ENCODE measurements at regions not wholly inside any gene's neighbourhood (a gene's known extent, or its start where the extent isn't known, plus 50 kb on each side); places are given as distances from the start of the nearest gene placed in this dataset.

DNA sequence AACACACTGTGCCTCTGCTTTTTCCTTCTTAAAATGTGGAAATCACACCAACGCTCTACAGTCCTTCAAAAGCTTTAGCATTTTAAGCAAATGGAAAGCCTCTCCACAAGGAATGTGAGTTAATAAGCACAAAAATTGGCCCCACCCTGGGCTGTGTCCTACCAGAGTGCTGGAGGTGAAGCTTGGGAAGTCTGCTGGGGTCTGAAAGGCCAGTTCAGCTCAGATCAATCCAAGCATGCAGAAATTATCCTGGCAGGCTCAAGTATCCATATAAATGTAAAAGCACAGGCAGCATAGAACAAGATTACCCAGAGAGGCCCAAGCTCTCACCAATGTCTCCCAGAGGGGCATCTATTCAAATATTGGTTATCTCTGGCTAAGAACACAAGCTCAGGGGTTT, 98.5 kb downstream of the ESM1 start:
- TF ChIP-seq POLR2AphosphoS5 (IDR thresholded peaks at IDR 0.05) = no peak
- TF ChIP-seq, protein P1, sequence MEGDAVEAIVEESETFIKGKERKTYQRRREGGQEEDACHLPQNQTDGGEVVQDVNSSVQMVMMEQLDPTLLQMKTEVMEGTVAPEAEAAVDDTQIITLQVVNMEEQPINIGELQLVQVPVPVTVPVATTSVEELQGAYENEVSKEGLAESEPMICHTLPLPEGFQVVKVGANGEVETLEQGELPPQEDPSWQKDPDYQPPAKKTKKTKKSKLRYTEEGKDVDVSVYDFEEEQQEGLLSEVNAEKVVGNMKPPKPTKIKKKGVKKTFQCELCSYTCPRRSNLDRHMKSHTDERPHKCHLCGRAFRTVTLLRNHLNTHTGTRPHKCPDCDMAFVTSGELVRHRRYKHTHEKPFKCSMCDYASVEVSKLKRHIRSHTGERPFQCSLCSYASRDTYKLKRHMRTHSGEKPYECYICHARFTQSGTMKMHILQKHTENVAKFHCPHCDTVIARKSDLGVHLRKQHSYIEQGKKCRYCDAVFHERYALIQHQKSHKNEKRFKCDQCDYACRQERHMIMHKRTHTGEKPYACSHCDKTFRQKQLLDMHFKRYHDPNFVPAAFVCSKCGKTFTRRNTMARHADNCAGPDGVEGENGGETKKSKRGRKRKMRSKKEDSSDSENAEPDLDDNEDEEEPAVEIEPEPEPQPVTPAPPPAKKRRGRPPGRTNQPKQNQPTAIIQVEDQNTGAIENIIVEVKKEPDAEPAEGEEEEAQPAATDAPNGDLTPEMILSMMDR (IDR thresholded peaks at IDR 0.05) = no peak

Data from suprapubic skin (tissue), 3 donors.